ENCODE measurements at regions not wholly inside any gene's neighbourhood (a gene's known extent, or its start where the extent isn't known, plus 50 kb on each side); places are given as distances from the start of the nearest gene placed in this dataset.

DNA sequence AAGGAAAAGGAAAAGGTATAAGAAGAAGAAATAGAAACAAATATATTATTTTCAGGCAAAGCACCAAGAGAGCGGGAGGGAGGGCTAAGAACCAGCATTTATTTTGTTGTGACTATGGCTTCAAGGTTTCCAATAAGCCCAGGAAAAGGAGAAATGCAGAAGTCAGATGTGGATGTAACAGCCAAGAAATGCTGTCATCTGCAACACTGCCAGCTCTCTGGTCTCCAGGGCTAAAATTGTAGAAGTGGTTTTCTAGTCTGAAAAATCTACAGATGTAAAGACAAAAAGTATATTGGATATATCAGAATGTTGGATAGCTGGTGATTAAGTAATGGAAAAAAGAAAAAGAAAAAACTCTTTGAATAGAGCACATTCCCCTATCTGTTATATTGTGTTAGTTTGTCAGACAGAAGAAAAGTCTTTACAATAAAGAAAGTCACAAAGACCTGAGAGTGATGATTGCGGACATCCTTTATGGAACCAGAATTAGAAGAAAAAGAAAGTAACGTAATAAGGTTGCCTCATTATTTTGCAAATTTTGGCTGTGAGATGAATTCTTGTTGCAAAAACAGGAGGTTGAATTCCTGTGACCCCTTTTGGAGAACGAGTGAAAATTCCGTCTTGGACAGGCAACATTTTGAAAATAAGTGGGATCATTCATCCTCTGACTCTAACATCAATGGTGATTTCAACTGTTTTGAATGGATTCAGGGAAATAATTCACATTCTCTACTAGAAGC lies 938.1 kb downstream of the TTLL7 start:
- Histone ChIP-seq H3K27me3 (replicated peaks in 1 of 2; ENCODE audit: control insufficient read depth in 2 of 2, extremely low read depth in 1 of 2, insufficient read depth in 2 of 2, low read length in 1 of 2) (no peaks in the 10 kb centered on the region), H3K36me3 (ENCODE audit: control insufficient read depth in 2 of 2, extremely low read depth in 1 of 2, insufficient read depth in 1 of 2, low read length in 1 of 2) (no peaks in the 10 kb centered on the region), H3K9me3 (no peaks in the 10 kb centered on the region), H3K4me1 (ENCODE audit: control insufficient read depth in 1 of 2, extremely low read depth in 1 of 2, insufficient read depth in 2 of 2, low read length in 2 of 2) (no peaks in the 10 kb centered on the region), H3K4me3 (ENCODE audit: control insufficient read depth in 1 of 2, extremely low read depth in 1 of 2, low read length in 1 of 2) (no peak overlapping the region), H3K27ac (ENCODE audit: low read length) (no peak overlapping the region)
- H3K27me3 Mint-ChIP-seq: no peaks in the 10 kb centered on the region
- ATAC-seq (replicated peaks in 1 of 4) (no peak), DNase-seq (no peak)
- H3K36me3 Mint-ChIP-seq: no peaks in the 10 kb centered on the region
- H3K4me1 Mint-ChIP-seq: peaks cover 13 to 17% (median 17%) of the 10 kb centered on the region in 3 donors
- H3K9me3 Mint-ChIP-seq: no peaks in the 10 kb centered on the region
- H3K27ac Mint-ChIP-seq: no peak overlapping the region
- WGBS (ENCODE audit: insufficient coverage): no CpG with 5 or more reads among the region's 5 CpGs
- CTCF ChIA-PET: no interaction called here
- H3K4me3 Mint-ChIP-seq: no peak overlapping the region
- POLR2A ChIA-PET: no interaction called here

DNA sequence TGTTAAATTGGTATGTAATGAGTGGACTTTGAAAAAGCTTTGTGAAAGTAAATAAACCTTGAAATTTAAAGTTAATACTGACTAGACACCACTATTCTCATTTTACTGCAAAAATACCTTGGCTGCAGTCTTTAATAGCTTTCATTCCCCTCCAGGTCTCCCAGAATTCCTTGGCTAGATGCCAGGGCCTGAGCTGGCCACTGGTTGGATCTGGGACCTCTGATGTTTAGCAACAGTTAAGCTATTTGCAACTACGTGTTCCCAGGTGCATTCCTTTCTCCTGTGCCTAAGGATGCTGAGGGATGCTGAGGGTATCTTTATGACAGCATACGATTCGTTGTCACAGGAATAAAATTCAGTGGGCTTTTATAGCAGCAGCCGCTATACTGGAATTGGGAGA lies 938.7 kb downstream of the TTLL7 start:
- no peaks in the 10 kb centered on the region for H3K36me3 Mint-ChIP-seq
- Histone ChIP-seq H3K4me1 (ENCODE audit: control insufficient read depth in 1 of 2, extremely low read depth in 1 of 2, insufficient read depth in 2 of 2, low read length in 2 of 2) (no peaks in the 10 kb centered on the region), H3K27ac (ENCODE audit: low read length) (no peak overlapping the region), H3K4me3 (ENCODE audit: control insufficient read depth in 1 of 2, extremely low read depth in 1 of 2, low read length in 1 of 2) (no peak overlapping the region), H3K36me3 (ENCODE audit: control insufficient read depth in 2 of 2, extremely low read depth in 1 of 2, insufficient read depth in 1 of 2, low read length in 1 of 2) (no peaks in the 10 kb centered on the region), H3K9me3 (no peaks in the 10 kb centered on the region), H3K27me3 (replicated peaks in 1 of 2; ENCODE audit: control insufficient read depth in 2 of 2, extremely low read depth in 1 of 2, insufficient read depth in 2 of 2, low read length in 1 of 2) (no peaks in the 10 kb centered on the region)
- H3K4me1 Mint-ChIP-seq: peaks cover 11 to 16% (median 16%) of the 10 kb centered on the region in 3 donors
- ChIA-PET POLR2A (no interaction called here), CTCF (no interaction called here)
- H3K9me3 Mint-ChIP-seq: no peaks in the 10 kb centered on the region
- no peaks in the 10 kb centered on the region for H3K27me3 Mint-ChIP-seq
- H3K4me3 Mint-ChIP-seq: no peak overlapping the region
- no peak for DNase-seq
- ATAC-seq (replicated peaks in 1 of 4): no peak
- H3K27ac Mint-ChIP-seq: no peak overlapping the region
- 38% methylated on average over 1 of the region's 4 CpGs for WGBS (ENCODE audit: insufficient coverage)

DNA sequence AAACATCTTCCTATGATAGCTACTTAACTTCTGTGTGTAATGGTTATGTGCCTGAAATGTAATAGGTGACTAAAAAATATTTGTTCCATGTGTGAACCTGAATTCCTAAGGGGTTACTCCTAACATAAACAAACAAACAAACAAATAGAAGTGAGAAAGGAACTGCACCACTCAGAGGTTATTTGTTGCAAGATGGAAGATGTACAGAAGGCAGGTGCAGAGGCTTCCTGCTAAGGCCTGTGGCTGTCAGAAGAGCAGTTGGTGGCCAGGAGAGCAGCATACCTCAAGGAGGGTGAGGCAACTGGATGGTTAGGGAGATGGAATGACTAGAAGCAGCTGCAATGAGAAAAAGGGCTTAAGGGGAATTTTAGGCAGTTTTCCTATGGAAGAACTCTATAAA lies 940.6 kb downstream of the TTLL7 start:
- no peaks in the 10 kb centered on the region for H3K36me3 ChIP-seq (ENCODE audit: control insufficient read depth in 2 of 2, extremely low read depth in 1 of 2, insufficient read depth in 1 of 2, low read length in 1 of 2)
- DNase-seq (no peak), ATAC-seq (replicated peaks in 1 of 4) (no peak)
- no peaks in the 10 kb centered on the region for H3K9me3 ChIP-seq
- Mint-ChIP-seq H3K27ac (no peak overlapping the region), H3K36me3 (no peaks in the 10 kb centered on the region), H3K27me3 (no peaks in the 10 kb centered on the region), H3K4me1 (no peaks in the 10 kb centered on the region), H3K4me3 (no peak overlapping the region), H3K9me3 (no peaks in the 10 kb centered on the region)
- no peak overlapping the region for H3K27ac ChIP-seq (ENCODE audit: low read length)
- no peaks in the 10 kb centered on the region for H3K4me1 ChIP-seq (ENCODE audit: control insufficient read depth in 1 of 2, extremely low read depth in 1 of 2, insufficient read depth in 2 of 2, low read length in 2 of 2)
- POLR2A ChIA-PET: no interaction called here
- no peaks in the 10 kb centered on the region for H3K27me3 ChIP-seq (replicated peaks in 1 of 2; ENCODE audit: control insufficient read depth in 2 of 2, extremely low read depth in 1 of 2, insufficient read depth in 2 of 2, low read length in 1 of 2)
- H3K4me3 ChIP-seq (ENCODE audit: control insufficient read depth in 1 of 2, extremely low read depth in 1 of 2, low read length in 1 of 2): no peak overlapping the region
- CTCF ChIA-PET: no interaction called here

DNA sequence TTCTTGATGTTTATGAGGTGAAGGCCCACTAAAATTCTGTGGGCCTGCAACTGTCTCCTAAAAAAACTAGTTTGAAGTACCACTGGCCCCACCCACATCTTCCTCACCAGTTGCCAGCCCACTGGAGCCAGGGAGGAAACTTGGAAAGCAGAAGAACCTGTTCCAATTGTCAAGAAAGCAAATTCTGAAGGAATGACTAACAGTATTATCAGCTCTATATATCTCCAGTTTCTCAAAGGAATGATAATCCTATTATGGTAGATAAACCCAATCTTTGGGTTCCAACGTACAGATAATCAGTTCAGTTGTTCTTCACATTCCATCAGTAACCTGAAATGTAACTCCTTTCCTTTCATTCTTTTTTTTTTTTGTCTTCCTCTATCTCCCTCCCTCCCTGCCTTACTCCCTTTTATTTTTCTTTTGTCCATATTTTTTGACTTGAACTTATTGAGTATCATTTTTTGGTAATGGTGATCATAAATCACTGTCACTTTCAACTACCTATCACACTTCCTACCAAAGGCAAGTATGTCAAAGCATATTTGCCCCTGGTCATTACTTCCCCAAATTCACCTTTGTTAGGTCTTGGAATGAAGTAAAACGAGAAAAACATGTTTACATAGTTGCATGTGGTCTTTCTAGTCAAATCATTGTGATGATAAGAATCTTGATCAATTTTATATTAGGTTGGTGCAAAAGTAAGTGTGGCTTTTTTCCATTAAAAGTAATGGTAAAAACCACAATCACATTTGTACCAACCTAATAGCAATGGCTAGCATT lies 943.4 kb downstream of the TTLL7 start:
- H3K36me3 Mint-ChIP-seq: no peaks in the 10 kb centered on the region
- Histone ChIP-seq H3K4me1 (ENCODE audit: control insufficient read depth in 1 of 2, extremely low read depth in 1 of 2, insufficient read depth in 2 of 2, low read length in 2 of 2) (no peaks in the 10 kb centered on the region), H3K9me3 (no peaks in the 10 kb centered on the region), H3K4me3 (ENCODE audit: control insufficient read depth in 1 of 2, extremely low read depth in 1 of 2, low read length in 1 of 2) (no peak overlapping the region), H3K27me3 (replicated peaks in 1 of 2; ENCODE audit: control insufficient read depth in 2 of 2, extremely low read depth in 1 of 2, insufficient read depth in 2 of 2, low read length in 1 of 2) (no peaks in the 10 kb centered on the region), H3K36me3 (ENCODE audit: control insufficient read depth in 2 of 2, extremely low read depth in 1 of 2, insufficient read depth in 1 of 2, low read length in 1 of 2) (no peaks in the 10 kb centered on the region), H3K27ac (ENCODE audit: low read length) (no peak overlapping the region)
- no peak overlapping the region for H3K4me3 Mint-ChIP-seq
- no peak overlapping the region for H3K27ac Mint-ChIP-seq
- peaks cover 0 to 8% (median 0%) of the 10 kb centered on the region in 3 donors for H3K9me3 Mint-ChIP-seq
- DNase-seq (no peak), ATAC-seq (replicated peaks in 1 of 4) (no peak)
- no peaks in the 10 kb centered on the region for H3K27me3 Mint-ChIP-seq
- POLR2A ChIA-PET: no interaction called here
- no CpG with 5 or more reads among the region's 2 CpGs for WGBS (ENCODE audit: insufficient coverage)
- CTCF ChIA-PET: interaction anchor here in 1 of 2 donors (0.7 kb wide), 1 partner anchor 27 kb away, joined by 4 read pairs; no protein-coding TSS in a partner anchor
- H3K4me1 Mint-ChIP-seq: no peaks in the 10 kb centered on the region

DNA sequence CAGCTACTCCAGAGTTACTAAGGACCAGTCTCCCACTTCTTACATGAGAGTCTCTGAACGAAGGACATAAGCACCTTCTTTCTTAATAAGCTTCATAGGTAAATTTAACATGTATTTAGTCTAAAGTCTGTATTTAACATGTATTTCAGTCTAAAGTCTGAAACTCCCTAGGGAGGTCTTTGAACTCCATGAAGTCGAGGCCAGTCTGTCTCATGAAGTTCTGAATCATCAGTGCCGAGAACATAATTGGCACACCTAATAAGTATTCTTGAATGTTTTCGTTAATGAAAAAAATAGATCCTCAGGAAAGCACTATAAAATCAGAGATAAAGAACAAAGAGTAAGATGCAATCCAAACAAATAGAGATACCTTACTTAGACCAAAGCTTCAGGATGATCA lies 945.5 kb downstream of the TTLL7 start:
- CTCF ChIA-PET: no interaction called here
- no CpG with 5 or more reads among the region's 4 CpGs for WGBS (ENCODE audit: insufficient coverage)

DNA sequence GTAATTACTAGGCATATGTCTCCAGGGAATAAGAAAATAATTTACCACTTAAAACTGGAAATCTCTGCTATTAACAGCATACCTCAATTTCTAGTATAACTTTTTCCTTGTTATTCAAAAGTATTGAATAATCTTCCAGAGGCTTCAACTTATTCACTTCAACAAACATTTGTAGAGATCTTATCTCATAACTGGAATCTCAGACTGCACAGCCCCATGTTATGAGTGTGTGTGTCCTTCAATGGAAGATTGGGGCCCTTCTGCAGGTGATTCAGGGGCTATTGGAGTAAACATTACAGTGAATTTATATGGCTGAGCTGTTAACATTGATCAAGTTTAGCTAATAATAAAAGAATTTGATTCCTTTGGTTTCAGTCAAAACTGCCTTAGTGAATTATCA lies 946.1 kb downstream of the TTLL7 start:
- no peak overlapping the region for H3K27ac Mint-ChIP-seq
- peaks cover 0 to 1% of the 10 kb centered on the region in 2 donors for H3K27me3 Mint-ChIP-seq
- no peaks in the 10 kb centered on the region for H3K4me1 Mint-ChIP-seq
- H3K4me1 ChIP-seq (ENCODE audit: control insufficient read depth in 1 of 2, extremely low read depth in 1 of 2, insufficient read depth in 2 of 2, low read length in 2 of 2): no peaks in the 10 kb centered on the region
- H3K27ac ChIP-seq (ENCODE audit: low read length): no peak overlapping the region
- no peak for DNase-seq
- ChIA-PET POLR2A (no interaction called here), CTCF (no interaction called here)
- H3K36me3 Mint-ChIP-seq: no peaks in the 10 kb centered on the region
- H3K4me3 Mint-ChIP-seq: no peak overlapping the region
- no peak overlapping the region for H3K4me3 ChIP-seq (ENCODE audit: control insufficient read depth in 1 of 2, extremely low read depth in 1 of 2, low read length in 1 of 2)
- peaks cover 0 to 8% (median 0%) of the 10 kb centered on the region in 3 donors for H3K9me3 Mint-ChIP-seq
- no peaks in the 10 kb centered on the region for H3K27me3 ChIP-seq (replicated peaks in 1 of 2; ENCODE audit: control insufficient read depth in 2 of 2, extremely low read depth in 1 of 2, insufficient read depth in 2 of 2, low read length in 1 of 2)
- no peaks in the 10 kb centered on the region for H3K36me3 ChIP-seq (ENCODE audit: control insufficient read depth in 2 of 2, extremely low read depth in 1 of 2, insufficient read depth in 1 of 2, low read length in 1 of 2)
- no peak for ATAC-seq (replicated peaks in 1 of 4)
- no peaks in the 10 kb centered on the region for H3K9me3 ChIP-seq

More for the DNA sequence above, 945.5 kb downstream of the TTLL7 start:
- Mint-ChIP-seq H3K27ac (no peak overlapping the region), H3K9me3 (peaks cover 0 to 8% (median 0%) of the 10 kb centered on the region in 3 donors), H3K4me3 (no peak overlapping the region), H3K27me3 (peaks cover 0 to 1% of the 10 kb centered on the region in 2 donors), H3K36me3 (no peaks in the 10 kb centered on the region), H3K4me1 (no peaks in the 10 kb centered on the region)
- no peak for ATAC-seq (replicated peaks in 1 of 4)
- H3K4me1 ChIP-seq (ENCODE audit: control insufficient read depth in 1 of 2, extremely low read depth in 1 of 2, insufficient read depth in 2 of 2, low read length in 2 of 2): no peaks in the 10 kb centered on the region
- H3K27ac ChIP-seq (ENCODE audit: low read length): no peak overlapping the region
- POLR2A ChIA-PET: no interaction called here
- no peak overlapping the region for H3K4me3 ChIP-seq (ENCODE audit: control insufficient read depth in 1 of 2, extremely low read depth in 1 of 2, low read length in 1 of 2)
- no peak for DNase-seq
- no peaks in the 10 kb centered on the region for H3K27me3 ChIP-seq (replicated peaks in 1 of 2; ENCODE audit: control insufficient read depth in 2 of 2, extremely low read depth in 1 of 2, insufficient read depth in 2 of 2, low read length in 1 of 2)
- no peaks in the 10 kb centered on the region for H3K36me3 ChIP-seq (ENCODE audit: control insufficient read depth in 2 of 2, extremely low read depth in 1 of 2, insufficient read depth in 1 of 2, low read length in 1 of 2)
- H3K9me3 ChIP-seq: no peaks in the 10 kb centered on the region

Measured in T-cell (primary cell).